ENCODE measurements at regions not wholly inside any gene's neighbourhood (a gene's known extent, or its start where the extent isn't known, plus 50 kb on each side); places are given as distances from the start of the nearest gene placed in this dataset.

DNA sequence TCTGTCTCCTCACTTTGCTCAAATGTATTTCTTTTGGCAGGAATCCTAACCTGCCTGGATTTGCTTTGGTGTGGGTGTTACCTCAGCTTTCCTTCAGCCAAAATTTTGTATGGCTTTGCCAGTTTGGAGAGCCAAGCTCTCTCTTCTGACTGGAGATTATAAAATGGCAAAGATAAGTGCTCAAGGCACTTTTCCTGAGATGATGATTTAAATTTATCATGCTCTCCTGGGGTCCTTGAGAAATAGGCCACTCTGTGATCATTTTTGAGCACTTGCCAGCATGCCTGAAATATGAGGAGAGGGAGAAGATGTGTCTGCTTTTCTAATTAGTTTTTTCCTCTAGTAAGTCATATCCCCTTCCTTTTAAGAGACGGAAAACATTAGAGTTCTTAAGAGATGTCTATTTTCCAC, 683.0 kb downstream of the SLC4A3 start:
- no peak for DNase-seq

DNA sequence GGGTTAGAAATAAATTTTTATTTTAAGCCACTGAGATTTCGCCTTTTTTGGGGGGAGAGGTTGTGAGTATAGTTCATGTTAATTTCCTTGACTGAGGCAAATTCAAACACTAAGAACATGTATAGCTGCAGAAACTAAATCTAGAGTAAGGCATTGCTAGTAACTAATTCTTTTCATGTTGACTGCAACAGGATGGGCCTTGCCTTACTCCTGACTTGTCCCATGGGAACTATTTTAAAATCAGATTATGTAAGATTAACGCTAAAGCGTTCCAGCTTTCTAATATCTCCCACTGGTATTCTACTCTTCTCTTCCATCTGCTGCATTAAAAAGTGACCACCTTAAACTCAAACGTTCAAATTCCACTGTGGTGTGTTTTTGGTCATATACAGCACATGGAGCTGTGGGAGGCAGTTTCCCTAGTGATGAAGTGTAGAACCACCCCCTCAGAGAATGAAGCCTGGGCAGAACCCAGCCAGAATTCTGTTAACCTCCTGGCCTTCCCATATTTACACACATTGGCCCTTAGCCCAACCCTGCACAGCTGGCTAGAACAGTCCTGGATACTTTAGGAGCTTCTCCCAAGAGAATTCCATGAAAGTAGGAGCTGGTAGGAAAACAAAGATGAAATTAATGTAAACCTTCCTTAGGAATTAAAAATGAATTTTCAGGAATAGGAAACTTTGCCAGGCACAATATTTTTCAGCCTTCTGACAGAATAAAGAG, 687.8 kb downstream of the SLC4A3 start:
- no peak for DNase-seq

DNA sequence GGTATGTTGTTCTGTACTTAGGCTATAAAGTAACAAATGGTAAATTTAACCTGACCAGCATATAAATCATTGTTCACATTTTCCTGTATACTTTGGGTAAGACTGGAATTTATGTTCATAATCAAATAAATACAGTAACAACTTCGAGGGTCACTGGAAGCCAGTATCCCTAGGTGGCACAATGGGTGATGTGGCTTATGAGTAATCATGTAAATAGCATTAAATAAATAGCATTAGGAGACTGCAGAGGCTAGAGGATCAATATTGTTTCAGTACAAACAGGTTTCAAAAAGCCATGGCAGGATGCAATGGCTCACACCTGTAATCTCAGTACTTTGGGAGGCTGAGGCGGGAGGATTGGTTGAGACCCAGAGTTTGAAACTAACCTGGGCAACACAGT, 690.6 kb downstream of the SLC4A3 start:
- DNase-seq = no peak

DNA sequence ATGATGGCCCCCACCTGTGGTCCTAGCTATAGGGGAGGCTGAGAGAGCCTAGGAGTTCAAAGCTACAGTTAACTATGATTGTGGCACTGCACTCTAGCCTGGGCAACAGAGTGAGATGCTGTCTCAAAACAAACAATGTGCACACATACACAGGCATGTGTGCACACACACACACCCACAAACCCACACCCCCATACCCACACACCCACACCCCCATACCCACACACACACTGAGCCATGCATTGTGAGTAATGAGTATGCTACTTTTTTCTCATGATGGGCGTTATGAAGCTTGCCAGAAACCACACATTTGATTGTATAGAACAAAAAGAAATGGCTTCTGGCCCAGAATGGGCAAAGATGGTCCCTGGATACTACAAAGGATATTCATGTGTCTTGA, 691.1 kb downstream of the SLC4A3 start:
- no peak for DNase-seq

DNA sequence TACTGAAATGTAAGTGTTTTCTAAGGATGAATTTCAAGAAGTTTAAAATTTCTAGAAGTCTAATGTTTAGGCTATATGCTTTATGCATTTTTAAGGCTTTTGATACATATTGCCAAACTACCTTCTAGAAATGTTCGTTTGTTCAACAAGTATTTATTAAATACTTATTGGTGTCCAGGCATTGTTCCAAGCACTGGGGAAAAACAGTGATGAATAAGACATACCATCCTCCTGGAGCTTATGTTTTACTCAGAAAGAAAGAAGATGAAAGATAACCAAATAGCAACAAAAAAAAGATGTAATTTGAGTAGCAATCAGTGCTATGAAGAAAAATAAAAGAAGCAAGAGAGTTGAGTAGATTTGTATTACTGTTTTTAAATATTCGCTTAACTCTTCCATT, 692.9 kb downstream of the SLC4A3 start:
- DNase-seq = no peak

DNA sequence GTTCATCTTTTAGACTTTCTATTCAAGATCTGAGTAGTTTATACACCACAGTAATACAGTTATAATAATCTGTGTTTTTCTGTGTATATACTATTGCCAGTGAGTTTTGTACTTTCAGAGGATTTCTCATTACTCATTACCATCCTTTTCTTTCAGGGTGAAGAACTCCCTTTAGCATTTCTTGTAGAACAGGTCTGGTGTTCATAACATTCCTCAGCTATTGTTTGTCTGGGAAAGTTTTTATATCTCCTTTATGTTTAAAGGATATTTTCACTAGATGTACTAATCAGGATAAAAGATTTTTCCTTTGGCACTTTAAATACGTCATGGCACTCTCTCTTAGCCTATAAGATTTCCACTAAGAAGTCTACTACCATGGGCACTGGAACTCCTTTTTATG, 705.5 kb downstream of the SLC4A3 start:
- no peak for DNase-seq

DNA sequence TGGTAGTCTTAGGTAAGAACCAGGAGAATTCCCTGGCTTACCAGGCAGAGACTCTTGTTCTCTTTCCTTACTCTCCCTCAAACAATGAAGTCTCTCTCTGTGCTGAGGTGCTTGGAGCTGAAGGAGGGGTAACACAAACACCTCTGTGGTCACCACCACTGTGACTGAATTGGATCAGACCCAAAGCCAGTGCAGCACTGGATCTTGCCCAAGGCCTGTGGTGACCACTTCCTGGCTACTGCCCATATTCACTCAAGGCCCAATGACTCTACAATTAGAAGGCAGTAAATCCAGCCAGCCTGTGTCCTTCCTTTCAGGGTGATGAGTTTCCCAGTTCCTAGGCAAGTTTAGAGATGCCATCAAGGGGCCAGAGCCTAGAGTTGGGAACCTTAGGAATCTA, 706.8 kb downstream of the SLC4A3 start:
- no peak for DNase-seq

DNA sequence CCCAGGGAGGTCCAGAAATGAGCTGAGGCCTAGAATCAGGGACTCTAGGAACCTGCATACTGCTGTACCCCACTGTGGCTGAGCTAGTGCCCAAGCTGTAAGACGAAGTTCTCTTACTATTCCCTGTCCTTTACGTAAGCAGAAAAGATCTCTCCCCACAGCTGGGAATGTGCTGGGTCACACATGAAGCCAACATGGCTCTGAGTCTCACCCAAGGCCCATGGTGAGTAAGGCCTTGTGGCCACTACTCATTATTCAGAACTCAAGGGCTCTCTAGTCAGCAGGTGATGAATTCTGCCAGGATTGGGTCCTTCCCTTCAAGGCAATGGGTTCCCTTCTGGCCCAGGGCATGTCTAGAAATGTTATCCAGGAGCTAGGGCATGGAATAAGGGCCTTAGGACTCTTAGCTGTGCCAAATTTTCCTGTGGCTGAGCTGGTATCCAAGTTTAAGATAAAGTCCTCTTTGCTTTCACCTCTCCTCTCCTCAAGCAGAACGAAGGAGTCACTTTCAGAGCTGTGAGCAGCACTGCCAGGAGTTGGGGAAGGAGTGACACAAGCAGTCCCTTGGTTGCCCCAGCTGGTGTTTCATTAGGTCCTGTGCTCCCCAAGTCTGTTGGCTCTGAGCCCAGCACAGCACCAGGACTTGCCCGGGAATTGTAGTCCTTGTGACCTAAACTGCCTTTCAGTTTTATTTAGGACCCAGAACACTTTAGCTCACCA, 707.6 kb downstream of the SLC4A3 start:
- DNase-seq = no peak

DNA sequence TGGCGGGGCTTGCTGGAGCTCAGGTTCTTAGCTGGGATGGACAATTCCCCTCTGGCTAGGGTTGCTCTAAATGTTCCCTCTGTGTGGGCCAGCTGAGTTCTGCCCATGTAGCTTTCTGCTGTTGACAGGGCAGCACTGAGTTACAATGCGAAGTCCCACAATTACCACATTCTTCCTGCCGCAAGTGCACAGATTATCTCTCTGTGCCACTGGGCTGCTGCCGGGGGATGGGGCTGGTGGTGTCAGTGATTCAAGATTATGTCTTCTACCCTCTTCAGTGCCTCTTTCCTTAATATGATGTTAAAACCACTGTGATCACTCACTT, 708.1 kb downstream of the SLC4A3 start:
- no peak for DNase-seq

DNA sequence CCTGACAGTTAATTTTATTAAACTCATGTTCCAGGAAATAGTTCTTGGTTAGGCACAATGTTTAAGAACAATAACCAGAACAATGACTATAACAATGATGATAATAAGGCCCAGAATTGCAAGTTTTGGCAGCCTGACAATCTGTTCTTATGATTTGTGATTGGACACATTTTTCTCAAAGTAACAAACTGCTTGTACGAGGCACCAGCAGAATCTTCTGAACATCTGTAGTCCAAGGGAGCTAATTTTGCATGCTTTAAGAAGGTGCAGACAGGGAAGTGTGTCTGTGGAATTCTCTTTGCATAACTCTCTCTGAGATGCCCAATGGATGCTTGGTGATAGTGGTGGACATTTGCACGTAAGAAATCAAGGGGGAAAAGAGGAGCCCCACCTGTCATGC, 709.3 kb downstream of the SLC4A3 start:
- no peak for DNase-seq

DNA sequence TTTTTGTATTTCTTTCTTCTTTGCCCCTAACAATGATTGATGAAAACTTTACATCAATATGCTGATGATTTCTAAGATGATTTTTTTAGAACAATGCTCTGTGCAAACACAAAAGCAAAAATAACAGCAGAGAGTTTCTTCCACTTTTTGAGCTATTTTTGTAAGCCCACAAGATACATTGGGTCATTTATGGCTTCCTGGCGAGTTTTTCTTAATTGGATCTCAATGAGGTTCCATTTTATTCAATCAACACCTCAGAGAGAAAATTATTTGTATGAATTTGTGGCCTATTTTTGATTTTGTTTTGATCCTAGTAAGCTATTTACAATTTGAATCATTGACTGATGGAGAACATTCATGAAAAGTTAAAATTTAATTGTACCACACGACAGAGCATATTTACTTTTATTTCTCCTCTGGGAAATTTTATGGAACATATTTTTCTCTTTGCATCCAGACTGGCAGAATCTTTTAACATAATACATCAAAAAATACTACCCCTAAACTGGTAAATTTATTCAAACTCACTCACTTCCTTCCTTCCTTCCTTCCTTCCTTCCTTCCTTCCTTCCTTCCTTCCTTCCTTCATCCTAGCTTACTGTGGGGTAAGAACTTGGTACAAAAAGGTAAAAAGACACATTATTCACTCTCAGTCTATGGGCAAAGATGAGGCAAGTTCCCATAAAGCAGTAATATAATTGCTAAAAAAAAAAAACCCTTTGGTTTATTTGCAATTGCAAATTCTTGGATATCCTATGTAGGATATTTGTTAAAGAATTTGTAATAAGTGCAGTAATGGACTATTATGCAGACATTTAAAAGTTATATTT, 710.4 kb downstream of the SLC4A3 start:
- no peak for DNase-seq

DNA sequence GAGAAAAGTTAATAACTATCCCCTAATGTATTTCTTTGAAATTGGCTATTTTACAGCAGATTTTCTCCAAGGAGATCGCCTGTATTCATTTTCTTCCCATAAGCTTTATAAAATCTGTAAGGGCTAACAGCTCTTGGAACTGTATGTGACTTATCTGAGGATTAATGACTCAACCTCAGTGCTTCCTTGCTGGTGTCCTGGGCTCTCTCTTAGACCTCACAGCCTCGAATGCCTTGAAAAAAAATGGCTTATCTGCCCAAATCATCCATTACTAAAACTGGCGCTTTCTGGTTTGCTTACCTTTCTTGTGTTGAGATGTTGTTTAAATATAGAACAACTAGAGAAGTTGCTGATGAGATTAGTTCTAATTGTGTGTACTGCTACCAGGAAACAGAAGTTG, 713.6 kb downstream of the SLC4A3 start:
- no peak for DNase-seq

DNA sequence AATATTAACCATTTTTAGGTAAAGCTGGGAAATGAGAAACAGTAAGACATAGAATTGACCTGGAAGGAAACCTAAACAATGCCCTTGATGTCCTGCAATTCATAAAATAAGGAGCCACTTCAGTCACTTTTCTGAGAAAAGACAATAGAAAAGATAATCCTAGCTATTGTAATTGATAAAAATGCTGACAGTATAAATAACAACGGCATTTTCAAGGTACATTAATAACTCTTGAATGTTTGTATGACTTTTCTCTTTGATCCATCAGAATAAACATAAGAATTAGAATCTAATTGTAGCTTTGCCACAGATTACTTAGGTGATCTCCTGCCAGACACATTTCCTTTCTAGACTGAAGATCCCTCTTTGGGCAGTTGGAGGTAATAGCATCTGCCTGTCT, 719.5 kb downstream of the SLC4A3 start:
- no peak for DNase-seq

DNA sequence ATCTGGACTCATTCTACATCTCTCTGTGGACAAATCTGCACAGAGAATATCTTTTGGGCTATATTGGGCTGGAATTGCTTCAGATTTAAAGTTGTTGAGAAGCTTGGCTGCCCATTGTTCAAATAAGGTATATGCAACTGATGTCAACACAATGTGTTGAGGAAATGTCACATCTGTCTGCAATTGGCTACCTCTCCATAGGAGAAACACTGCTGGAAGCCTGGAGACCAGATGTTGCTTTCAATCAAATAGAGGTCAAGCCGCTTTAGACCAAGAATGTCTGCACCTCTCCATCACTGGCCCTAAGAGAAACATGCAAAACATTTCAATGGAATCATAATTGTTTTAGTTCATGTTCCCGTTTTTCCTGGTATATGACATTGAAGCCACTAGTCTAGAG, 720.2 kb downstream of the SLC4A3 start:
- DNase-seq = no peak

DNA sequence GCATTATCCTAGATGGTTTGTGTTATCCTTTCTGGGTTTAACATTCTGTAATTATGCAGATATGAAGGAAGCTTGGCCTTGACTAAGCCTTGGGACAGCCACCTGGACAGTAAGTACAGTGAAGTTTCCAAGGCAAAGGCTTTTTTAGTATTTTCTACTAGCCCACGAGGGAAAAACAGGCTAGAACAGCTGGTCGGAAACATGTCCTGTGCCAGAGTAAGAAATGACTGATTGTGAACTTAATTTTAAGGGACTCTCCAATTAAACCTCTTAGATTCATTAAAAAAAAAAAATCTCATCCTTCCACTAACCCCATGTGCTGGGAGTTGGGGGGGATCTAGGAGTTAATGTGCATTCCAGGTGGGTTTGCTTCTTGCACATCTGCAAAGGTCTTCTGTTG, 720.8 kb downstream of the SLC4A3 start:
- DNase-seq = no peak

DNA sequence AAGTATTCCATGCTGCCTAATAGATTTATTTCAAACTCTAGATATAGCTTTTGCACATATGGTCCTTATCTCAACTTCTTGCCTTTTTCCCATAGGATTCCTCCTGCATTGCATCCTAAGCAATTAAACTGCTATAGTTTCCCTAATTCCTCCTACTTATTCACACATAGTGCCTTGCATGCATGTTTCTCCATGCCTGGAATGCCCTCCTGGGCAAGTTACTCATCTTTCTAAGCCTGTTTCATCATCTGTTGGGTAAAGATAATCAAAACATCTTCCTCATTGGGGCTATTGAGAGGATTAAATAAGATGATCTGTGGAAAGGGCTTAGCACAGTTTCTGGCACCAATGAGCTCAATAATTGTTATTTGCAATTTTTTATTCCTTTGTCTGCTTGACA, 726.5 kb downstream of the SLC4A3 start:
- no peak for DNase-seq

DNA sequence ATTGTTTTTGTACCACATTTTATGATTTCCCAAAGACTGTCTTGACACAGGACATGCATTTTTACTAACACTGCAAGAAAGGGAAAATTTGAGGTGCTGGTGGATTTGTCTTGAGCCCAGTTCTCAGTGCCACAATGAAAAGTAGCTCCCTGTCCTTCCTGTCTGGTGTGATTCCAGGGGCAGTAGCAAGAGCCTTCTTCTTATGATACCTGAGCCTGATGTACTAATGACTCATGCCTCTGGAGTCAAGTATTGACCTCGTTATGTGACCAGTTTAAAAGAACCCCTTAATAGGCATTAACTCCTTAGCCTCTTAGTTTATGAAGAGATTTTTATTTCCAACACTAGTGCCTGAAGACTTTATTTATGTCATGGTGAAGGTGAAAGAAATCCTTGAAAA, 728.6 kb downstream of the SLC4A3 start:
- DNase-seq = no peak

DNA sequence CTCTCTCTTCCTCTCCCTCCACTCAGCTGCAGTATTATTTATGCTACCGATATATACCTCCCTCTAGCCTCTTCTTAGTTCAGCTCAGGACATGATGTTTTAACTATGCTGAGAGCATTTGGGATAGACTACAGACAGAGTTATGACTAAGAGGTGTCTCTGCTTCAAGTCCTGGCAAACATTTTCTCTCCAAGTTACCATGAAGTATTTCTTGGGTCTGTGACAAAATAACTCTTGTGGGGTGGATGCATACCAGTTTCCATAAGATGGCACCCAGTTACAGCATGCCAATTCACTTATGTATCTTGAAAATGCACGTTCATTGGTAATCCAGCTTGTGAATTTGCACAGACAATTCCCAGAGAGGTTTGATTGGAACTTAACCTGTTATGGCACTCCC, 737.6 kb downstream of the SLC4A3 start:
- no peak for DNase-seq

DNA sequence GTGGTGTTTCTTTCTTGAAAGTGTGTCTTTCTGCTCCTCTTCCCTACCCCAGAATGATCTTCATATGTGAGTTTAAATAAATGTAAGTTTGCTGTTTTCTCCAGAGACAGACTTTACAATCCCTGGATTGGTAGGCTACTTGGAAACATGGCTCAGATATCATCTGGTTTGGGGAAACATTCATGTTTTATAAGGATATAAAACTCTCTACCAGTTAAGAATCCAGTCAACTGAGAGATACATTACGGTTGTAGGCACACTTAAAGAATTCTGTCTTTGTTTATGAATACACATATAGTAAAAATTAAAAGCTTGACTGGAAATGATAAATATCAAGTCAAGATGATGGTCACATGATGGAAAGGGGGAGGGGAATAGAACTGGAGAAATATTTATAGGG, 739.3 kb downstream of the SLC4A3 start:
- DNase-seq = no peak

DNA sequence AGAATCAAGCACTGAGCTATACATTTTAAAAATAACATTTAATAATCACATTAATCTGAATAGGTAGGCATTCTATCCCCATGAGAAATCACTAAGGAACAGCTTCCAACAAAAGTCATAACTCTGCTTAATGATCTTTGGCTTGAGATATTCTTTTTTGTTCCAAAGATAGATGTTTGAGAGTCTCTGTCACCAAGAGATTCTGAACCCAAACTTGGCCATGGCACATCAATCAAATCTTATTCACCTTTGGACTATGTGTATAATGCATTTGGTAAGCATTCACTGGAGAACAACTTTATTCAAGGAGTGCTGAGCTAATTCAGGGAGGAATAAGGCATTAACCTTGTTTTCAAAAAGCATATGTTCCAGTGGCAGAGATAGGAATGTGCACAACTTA, 743.3 kb downstream of the SLC4A3 start:
- no peak for DNase-seq

DNA sequence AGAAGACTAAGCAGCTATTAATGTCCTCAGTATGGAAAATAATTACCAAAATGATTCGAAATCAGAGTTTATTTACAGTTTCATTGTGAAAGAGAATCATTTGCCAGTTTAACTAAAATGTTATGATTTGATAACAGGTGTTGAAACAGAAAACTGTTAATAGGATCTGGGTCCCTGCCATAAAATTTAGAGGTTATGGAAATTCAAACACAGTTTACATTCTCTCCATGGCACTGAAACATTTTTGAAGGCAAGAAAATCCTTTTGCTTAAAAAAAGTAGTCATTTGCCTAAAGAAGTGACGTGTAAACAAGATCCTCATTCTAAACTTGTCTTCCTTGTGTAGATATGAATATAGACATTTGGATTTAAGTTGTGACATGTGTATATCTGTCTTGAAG, 743.8 kb downstream of the SLC4A3 start:
- DNase-seq = no peak

DNA sequence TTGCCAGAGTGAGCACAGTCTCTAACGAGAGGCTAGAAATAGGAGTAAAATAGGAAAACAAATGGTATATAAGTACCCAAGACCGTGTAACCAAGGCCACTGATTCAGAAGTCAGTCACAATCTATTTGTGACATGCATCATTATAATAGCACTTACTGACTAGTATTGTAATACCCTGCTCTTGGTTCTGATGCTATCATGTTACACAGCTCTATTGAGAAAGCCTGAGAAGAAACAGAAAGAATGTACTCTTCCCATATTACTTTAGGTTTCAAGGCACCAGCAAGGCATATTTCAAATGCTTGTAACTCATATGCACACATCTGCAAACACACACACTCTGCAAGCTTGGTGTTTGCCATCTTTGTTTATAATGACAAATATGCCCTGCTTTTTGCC, 746.4 kb downstream of the SLC4A3 start:
- no peak for DNase-seq

DNA sequence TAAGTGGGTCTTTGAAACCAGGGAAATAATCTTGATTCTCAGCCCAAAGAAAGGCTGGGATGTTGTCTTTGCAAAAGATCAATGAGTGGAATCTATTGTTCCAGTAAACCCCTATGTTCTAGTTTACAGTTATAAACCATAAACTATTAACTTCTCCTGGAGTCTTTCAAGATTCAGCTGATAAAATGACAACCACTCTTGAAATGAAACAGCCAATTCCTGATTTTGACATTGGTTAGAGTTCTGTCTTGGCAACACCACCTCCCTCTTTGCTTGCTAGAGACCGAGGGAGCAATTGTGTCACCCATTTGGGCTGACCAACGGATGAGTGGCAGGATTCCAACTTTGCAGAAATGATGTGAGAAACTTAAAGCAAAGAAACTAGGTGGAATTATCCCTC, 746.9 kb downstream of the SLC4A3 start:
- no peak for DNase-seq

DNA sequence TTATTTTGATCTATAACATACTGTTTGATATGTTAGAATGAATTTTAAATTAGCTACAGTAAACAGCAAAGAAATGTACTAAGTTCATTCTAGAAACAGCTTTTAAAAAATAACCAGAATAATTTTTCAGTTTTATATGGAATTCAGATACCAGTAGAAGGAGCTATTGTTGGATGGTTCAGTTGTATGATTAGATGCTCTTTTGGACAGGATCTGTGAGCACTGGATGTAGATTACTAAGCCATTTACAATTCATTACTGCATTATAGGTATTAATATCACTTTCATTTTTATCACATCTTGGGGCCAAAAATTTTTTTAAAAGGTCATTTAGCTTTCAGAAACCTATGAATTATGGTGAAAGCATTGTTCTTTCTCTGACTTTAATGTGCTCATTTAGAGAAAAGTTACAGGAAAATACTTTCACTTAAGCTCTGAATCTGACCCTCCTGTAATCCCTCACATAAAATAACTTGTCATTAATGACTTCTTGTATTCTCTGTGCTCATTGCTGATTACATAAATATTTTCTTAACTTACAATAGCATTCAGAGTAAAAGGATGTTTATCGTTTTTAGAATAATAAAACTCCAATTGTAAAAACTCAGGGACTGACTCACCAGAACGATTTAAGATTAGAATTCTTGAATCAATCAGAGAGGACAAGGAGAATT, 750.2 kb downstream of the SLC4A3 start:
- no peak for DNase-seq

Measured in inflammatory macrophage treated with lipopolysaccharide for 1 hour (primary cell).